ENCODE measurements at regions not wholly inside any gene's neighbourhood (a gene's known extent, or its start where the extent isn't known, plus 50 kb on each side); places are given as distances from the start of the nearest gene placed in this dataset.
"Not testable (repeated sequence)": the region's sequence is repeated elsewhere in the genome, so short reads cannot be mapped to it uniquely, and the experiment has no call there.

- TF ChIP-seq EZH2phosphoT487 (IDR thresholded peaks at IDR 0.05; ENCODE audit: borderline replicate concordance, low read length), result no peak
- TF ChIP-seq, protein P1, sequence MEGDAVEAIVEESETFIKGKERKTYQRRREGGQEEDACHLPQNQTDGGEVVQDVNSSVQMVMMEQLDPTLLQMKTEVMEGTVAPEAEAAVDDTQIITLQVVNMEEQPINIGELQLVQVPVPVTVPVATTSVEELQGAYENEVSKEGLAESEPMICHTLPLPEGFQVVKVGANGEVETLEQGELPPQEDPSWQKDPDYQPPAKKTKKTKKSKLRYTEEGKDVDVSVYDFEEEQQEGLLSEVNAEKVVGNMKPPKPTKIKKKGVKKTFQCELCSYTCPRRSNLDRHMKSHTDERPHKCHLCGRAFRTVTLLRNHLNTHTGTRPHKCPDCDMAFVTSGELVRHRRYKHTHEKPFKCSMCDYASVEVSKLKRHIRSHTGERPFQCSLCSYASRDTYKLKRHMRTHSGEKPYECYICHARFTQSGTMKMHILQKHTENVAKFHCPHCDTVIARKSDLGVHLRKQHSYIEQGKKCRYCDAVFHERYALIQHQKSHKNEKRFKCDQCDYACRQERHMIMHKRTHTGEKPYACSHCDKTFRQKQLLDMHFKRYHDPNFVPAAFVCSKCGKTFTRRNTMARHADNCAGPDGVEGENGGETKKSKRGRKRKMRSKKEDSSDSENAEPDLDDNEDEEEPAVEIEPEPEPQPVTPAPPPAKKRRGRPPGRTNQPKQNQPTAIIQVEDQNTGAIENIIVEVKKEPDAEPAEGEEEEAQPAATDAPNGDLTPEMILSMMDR (IDR thresholded peaks at IDR 0.05; ENCODE audit: low read depth, low read length, poor library complexity, severe bottlenecking), result no peak
- no peak overlapping the region for H3K4me2 ChIP-seq (ENCODE audit: low read length)
Observed at GRCh38 chr1:190940951-190941350, 463.3 kb upstream of the BRINP3 start.

DNA sequence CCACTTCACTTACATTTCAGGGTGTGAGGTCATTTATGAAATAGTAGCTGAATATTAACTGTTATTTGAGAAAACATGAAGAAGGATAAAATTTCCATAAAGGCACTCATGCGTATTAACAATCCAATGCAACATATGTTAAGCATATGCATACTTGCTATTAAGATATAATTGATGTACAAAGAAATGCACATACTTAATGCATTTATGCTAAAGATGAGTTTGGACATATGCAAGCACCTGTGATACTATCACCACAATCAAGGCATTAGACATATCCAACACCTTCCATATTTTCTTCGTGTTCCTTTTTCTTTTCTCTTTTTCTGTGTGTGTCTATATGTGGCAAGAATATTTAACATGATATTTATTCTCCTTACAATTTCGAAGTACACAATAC lies 464.8 kb upstream of the BRINP3 start:
- H3K36me3 ChIP-seq (ENCODE audit: control insufficient read depth, low read length), result no peaks in the 10 kb centered on the region
- H3K4me1 ChIP-seq (ENCODE audit: control insufficient read depth, low read length), result no peaks in the 10 kb centered on the region
- no peaks in the 10 kb centered on the region for H3K9me3 ChIP-seq (ENCODE audit: control insufficient read depth, insufficient read depth, low read length)
- H3K4me2 ChIP-seq (ENCODE audit: low read length), result no peak overlapping the region
- H3K9me2 ChIP-seq (replicated peaks; ENCODE audit: control insufficient read depth, low read length), result no peaks in the 10 kb centered on the region
- no peaks in the 10 kb centered on the region for H3K79me2 ChIP-seq (ENCODE audit: control insufficient read depth, low read length)
- H4K20me1 ChIP-seq (ENCODE audit: control insufficient read depth, insufficient read depth, low read depth, low read length), result no peaks in the 10 kb centered on the region
- no peaks in the 10 kb centered on the region for H3K27me3 ChIP-seq (ENCODE audit: control insufficient read depth, low read length)
- no peak for TF ChIP-seq EZH2phosphoT487 (IDR thresholded peaks at IDR 0.05; ENCODE audit: borderline replicate concordance, low read length)
- TF ChIP-seq, protein P1 (IDR thresholded peaks at IDR 0.05; ENCODE audit: low read depth, low read length, poor library complexity, severe bottlenecking), result no peak
- no peak overlapping the region for H3K27ac ChIP-seq (ENCODE audit: low read depth, low read length)
- H3F3A ChIP-seq (ENCODE audit: control insufficient read depth, insufficient read depth), result no peaks in the 10 kb centered on the region
- no peak overlapping the region for H3K4me3 ChIP-seq (ENCODE audit: low read length)

More at GRCh38 chr1:190940951-190941350, 463.3 kb upstream of the BRINP3 start:
- Histone ChIP-seq H3K79me2 (ENCODE audit: control insufficient read depth, low read length) (no peaks in the 10 kb centered on the region), H3F3A (ENCODE audit: control insufficient read depth, insufficient read depth) (no peaks in the 10 kb centered on the region), H3K36me3 (ENCODE audit: control insufficient read depth, low read length) (no peaks in the 10 kb centered on the region), H3K27ac (ENCODE audit: low read depth, low read length) (no peak overlapping the region), H3K4me3 (ENCODE audit: low read length) (no peak overlapping the region), H4K20me1 (ENCODE audit: control insufficient read depth, insufficient read depth, low read depth, low read length) (no peaks in the 10 kb centered on the region), H3K9me2 (replicated peaks; ENCODE audit: control insufficient read depth, low read length) (no peaks in the 10 kb centered on the region), H3K9me3 (ENCODE audit: control insufficient read depth, insufficient read depth, low read length) (no peaks in the 10 kb centered on the region), H3K4me1 (ENCODE audit: control insufficient read depth, low read length) (no peaks in the 10 kb centered on the region), H3K27me3 (ENCODE audit: control insufficient read depth, low read length) (no peaks in the 10 kb centered on the region)

DNA sequence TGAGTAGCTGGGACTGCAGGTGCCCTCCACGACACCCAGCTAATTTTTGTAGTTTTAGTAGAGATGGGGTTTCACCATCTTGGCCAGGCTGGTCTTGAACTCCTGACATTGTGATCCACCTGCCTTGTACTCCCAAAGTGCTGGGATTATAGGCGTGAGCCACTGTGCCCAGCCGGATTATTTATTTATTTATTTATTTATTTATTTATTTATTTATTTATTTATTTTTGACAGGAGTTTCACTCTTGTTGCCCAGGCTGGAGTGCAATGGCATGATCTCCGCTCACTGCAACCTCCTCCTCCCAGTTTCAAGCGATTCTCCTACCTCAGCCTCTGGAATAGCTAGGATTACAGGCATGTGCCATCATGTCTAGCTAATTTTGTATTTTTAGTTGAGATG lies 466.1 kb upstream of the BRINP3 start:
- not testable (repeated sequence) for H3K27ac ChIP-seq (ENCODE audit: low read depth, low read length); H3K9me2 ChIP-seq (replicated peaks; ENCODE audit: control insufficient read depth, low read length); H3F3A ChIP-seq (ENCODE audit: control insufficient read depth, insufficient read depth); H3K4me2 ChIP-seq (ENCODE audit: low read length); H3K4me3 ChIP-seq (ENCODE audit: low read length); H3K36me3 ChIP-seq (ENCODE audit: control insufficient read depth, low read length); H3K4me1 ChIP-seq (ENCODE audit: control insufficient read depth, low read length); H3K79me2 ChIP-seq (ENCODE audit: control insufficient read depth, low read length); H4K20me1 ChIP-seq (ENCODE audit: control insufficient read depth, insufficient read depth, low read depth, low read length); H3K27me3 ChIP-seq (ENCODE audit: control insufficient read depth, low read length); H3K9me3 ChIP-seq (ENCODE audit: control insufficient read depth, insufficient read depth, low read length)

DNA sequence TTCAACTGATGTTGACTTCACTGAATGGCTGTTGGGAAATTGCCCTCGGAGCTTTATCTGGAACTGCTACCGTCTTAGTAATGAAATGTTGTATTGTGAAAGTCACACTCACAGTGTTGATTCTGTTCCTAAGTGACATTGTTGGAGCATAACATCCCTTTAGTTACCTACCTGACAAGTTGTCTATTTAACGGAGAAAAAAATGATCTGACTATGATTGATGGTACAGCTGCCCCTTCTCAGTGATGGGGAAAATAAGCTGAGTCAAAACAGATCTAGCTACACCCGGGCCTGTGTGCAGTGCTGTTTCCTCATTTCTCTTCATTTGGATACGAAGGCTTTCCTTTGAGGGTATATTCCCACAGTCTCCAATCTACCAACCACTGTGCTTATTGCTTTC lies 472.3 kb upstream of the BRINP3 start:
- H3K4me1 ChIP-seq (ENCODE audit: control insufficient read depth, low read length), result no peaks in the 10 kb centered on the region
- no peaks in the 10 kb centered on the region for H3K9me3 ChIP-seq (ENCODE audit: control insufficient read depth, insufficient read depth, low read length)
- no peak overlapping the region for H3K27ac ChIP-seq (ENCODE audit: low read depth, low read length)
- H3F3A ChIP-seq (ENCODE audit: control insufficient read depth, insufficient read depth), result no peaks in the 10 kb centered on the region
- H3K27me3 ChIP-seq (ENCODE audit: control insufficient read depth, low read length), result no peaks in the 10 kb centered on the region
- H3K4me3 ChIP-seq (ENCODE audit: low read length), result no peak overlapping the region
- TF ChIP-seq EZH2phosphoT487 (IDR thresholded peaks at IDR 0.05; ENCODE audit: borderline replicate concordance, low read length), result no peak
- TF ChIP-seq, protein P1 (IDR thresholded peaks at IDR 0.05; ENCODE audit: low read depth, low read length, poor library complexity, severe bottlenecking), result no peak
- H4K20me1 ChIP-seq (ENCODE audit: control insufficient read depth, insufficient read depth, low read depth, low read length), result no peaks in the 10 kb centered on the region
- H3K79me2 ChIP-seq (ENCODE audit: control insufficient read depth, low read length), result no peaks in the 10 kb centered on the region
- no peaks in the 10 kb centered on the region for H3K36me3 ChIP-seq (ENCODE audit: control insufficient read depth, low read length)
- H3K9me2 ChIP-seq (replicated peaks; ENCODE audit: control insufficient read depth, low read length), result no peaks in the 10 kb centered on the region
- H3K4me2 ChIP-seq (ENCODE audit: low read length), result no peak overlapping the region
